HG02623 (cell line): ENCODE measurements at regions not wholly inside any gene's neighbourhood (a gene's known extent, or its start where the extent isn't known, plus 50 kb on each side); places are given as distances from the start of the nearest gene placed in this dataset.
"Not testable (repeated sequence)": the region's sequence is repeated elsewhere in the genome, so short reads cannot be mapped to it uniquely, and the experiment has no call there.

Source experiments
- ATAC-seq: cut with Tn5 transposase; IDR thresholded peaks from one replicate; pipeline ENCODE4 v1.9.1; 2021; ENCODE audit warnings: moderate library complexity; ENCODE audit not compliant: unreplicated experiment

- ATAC-seq = no peak
Observed at GRCh38 chr10:16231734-16232435, 204.9 kb upstream of the PTER start.

- ATAC-seq = no peak
Observed at GRCh38 chr10:16232441-16232840, 204.4 kb upstream of the PTER start.

GRCh38 chr10:16234916-16235315 lies 201.9 kb upstream of the PTER start:
- no peak for ATAC-seq

GRCh38 chr10:16242446-16242845 lies 194.4 kb upstream of the PTER start:
- no peak for ATAC-seq

GRCh38 chr10:16242859-16243613 lies 193.8 kb upstream of the PTER start:
- ATAC-seq = no peak

GRCh38 chr10:16250136-16250535 lies 186.7 kb upstream of the PTER start:
- not testable (repeated sequence) for ATAC-seq

GRCh38 chr10:16256336-16256735 lies 180.5 kb upstream of the PTER start:
- no peak for ATAC-seq

GRCh38 chr10:16258291-16259040 lies 178.3 kb upstream of the PTER start:
- no peak for ATAC-seq

- ATAC-seq = no peak
Observed at GRCh38 chr10:16259726-16260125, 177.1 kb upstream of the PTER start.

- no peak for ATAC-seq
Observed at GRCh38 chr10:16260388-16260787, 176.4 kb upstream of the PTER start.

- ATAC-seq = no peak
Observed at GRCh38 chr10:16271571-16271970, 165.2 kb upstream of the PTER start.

- ATAC-seq = no peak
Observed at GRCh38 chr10:16274911-16275310, 161.9 kb upstream of the PTER start.

GRCh38 chr10:16280595-16280994 lies 156.2 kb upstream of the PTER start:
- no peak for ATAC-seq

- ATAC-seq = no peak
Observed at GRCh38 chr10:16292366-16292765, 144.4 kb upstream of the PTER start.

GRCh38 chr10:16297069-16297468 lies 139.7 kb upstream of the PTER start:
- no peak for ATAC-seq

- ATAC-seq = no peak
Observed at GRCh38 chr10:16297642-16298041, 139.2 kb upstream of the PTER start.

GRCh38 chr10:16304311-16304710 lies 132.5 kb upstream of the PTER start:
- ATAC-seq = no peak

GRCh38 chr10:16310440-16310839 lies 126.4 kb upstream of the PTER start:
- no peak for ATAC-seq

GRCh38 chr10:16314259-16314658 lies 122.6 kb upstream of the PTER start:
- no peak for ATAC-seq

GRCh38 chr10:16316733-16317390 lies 119.9 kb upstream of the PTER start:
- no peak for ATAC-seq

GRCh38 chr10:16341637-16342036 lies 95.2 kb upstream of the PTER start:
- ATAC-seq = no peak
